HEK293 (cell line): ENCODE measurements at regions not wholly inside any gene's neighbourhood (a gene's known extent, or its start where the extent isn't known, plus 50 kb on each side); places are given as distances from the start of the nearest gene placed in this dataset.

Experiments used
- CTCF ChIA-PET: fragments of 350-600 bp; formaldehyde crosslinking; extraction: SDS; loops from one replicate; lab custom pipeline; 2021; ENCODE audit warnings: antibody characterized with exemption; lab: Yijun Ruan, JAX
- POLR2A ChIA-PET: fragments of 300-600 bp; formaldehyde crosslinking; extraction: SDS; loops from one replicate; lab custom pipeline; 2020; ENCODE audit warnings: antibody characterized with exemption, inconsistent platforms; lab: Yijun Ruan, JAX
- H3K27ac ChIP-seq: fragments of 200-500 bp; sonication (Bioruptor generic); 2 replicates; pipeline ENCODE4 v1.5.1; 2014; ENCODE audit warnings: low read depth, low read length, control low read depth, inconsistent platforms; ENCODE audit errors: extremely low read depth
- H3K36me3 ChIP-seq, 2 experiments: fragments of 200-500 bp in 1 of 2; sonication (Bioruptor generic) in 1 of 2; 1 replicate in 1 of 2; 2 replicates in 1 of 2; pipeline ENCODE4 v1.5.1; 2014 to 2017; ENCODE audit warnings: inconsistent platforms in 2 of 2, low read length in 2 of 2; ENCODE audit not compliant: control insufficient read depth in 2 of 2, insufficient read depth in 1 of 2
- H3K4me1 ChIP-seq: fragments of 200-500 bp; sonication (Bioruptor generic); 2 replicates; pipeline ENCODE4 v1.5.1; 2014; ENCODE audit warnings: mild to moderate bottlenecking, low read length, inconsistent platforms; ENCODE audit not compliant: control insufficient read depth, insufficient read depth
- H3K4me3 ChIP-seq: 2 replicates; pipeline ENCODE4 v1.5.1; 2011; ENCODE audit warnings: low read depth, mild to moderate bottlenecking, control low read depth, low read length, moderate library complexity
- H3K9me3 ChIP-seq: fragments of 200-500 bp; sonication (Bioruptor generic); 2 replicates; pipeline ENCODE4 v1.5.1; 2014; ENCODE audit warnings: low read depth, low read length, inconsistent platforms; ENCODE audit not compliant: control insufficient read depth, insufficient read depth
- FEZF1 ChIP-seq: fragments of 450-650 bp; formaldehyde crosslinking; IDR thresholded peaks from 2 replicates; pipeline ENCODE4 v1.5.1; 2016; ENCODE audit warnings: missing biosample characterization, missing genetic modification characterization
- GLIS2 ChIP-seq: fragments of 450-650 bp; formaldehyde crosslinking; IDR thresholded peaks from 2 replicates; pipeline ENCODE4 v1.5.1; 2016; ENCODE audit warnings: missing biosample characterization, missing genetic modification characterization
- MZF1 ChIP-seq: fragments of 450-650 bp; formaldehyde crosslinking; IDR thresholded peaks from 2 replicates; pipeline ENCODE4 v1.5.1; 2017; ENCODE audit warnings: missing biosample characterization, missing genetic modification characterization, borderline replicate concordance
- OSR2 ChIP-seq: fragments of 450-650 bp; formaldehyde crosslinking; IDR thresholded peaks from 2 replicates; pipeline ENCODE4 v1.5.1; 2016; ENCODE audit warnings: missing biosample characterization, missing genetic modification characterization
- PRDM6 ChIP-seq: fragments of 450-650 bp; formaldehyde crosslinking; IDR thresholded peaks from 2 replicates; pipeline ENCODE4 v1.5.1; 2017; ENCODE audit warnings: missing biosample characterization, missing genetic modification characterization
- REPIN1 ChIP-seq: fragments of 450-650 bp; formaldehyde crosslinking; IDR thresholded peaks from 2 replicates; pipeline ENCODE4 v1.5.1; 2017; ENCODE audit warnings: missing biosample characterization, missing genetic modification characterization, low read depth
- ZBTB48 ChIP-seq: fragments of 450-650 bp; formaldehyde crosslinking; IDR thresholded peaks from 2 replicates; pipeline ENCODE4 v1.5.1; 2016; ENCODE audit warnings: missing biosample characterization, missing genetic modification characterization
- ZEB2 ChIP-seq: fragments of 450-650 bp; formaldehyde crosslinking; IDR thresholded peaks from 2 replicates; pipeline ENCODE4 v1.5.1; 2016; ENCODE audit warnings: missing biosample characterization, missing genetic modification characterization
- ZNF112 ChIP-seq: fragments of 450-650 bp; formaldehyde crosslinking; IDR thresholded peaks from 2 replicates; pipeline ENCODE4 v1.5.0; 2017; ENCODE audit warnings: missing biosample characterization, missing genetic modification characterization
- ZNF16 ChIP-seq: fragments of 450-650 bp; formaldehyde crosslinking; IDR thresholded peaks from 2 replicates; pipeline ENCODE4 v1.5.1; 2016; ENCODE audit warnings: low read depth, missing biosample characterization, missing genetic modification characterization
- ZNF19 ChIP-seq: fragments of 450-650 bp; formaldehyde crosslinking; IDR thresholded peaks from 2 replicates; pipeline ENCODE4; 2016; ENCODE audit warnings: missing biosample characterization, missing genetic modification characterization, low read depth
- ZNF223 ChIP-seq: fragments of 450-650 bp; formaldehyde crosslinking; IDR thresholded peaks from 2 replicates; pipeline ENCODE4 v1.5.1; 2016; ENCODE audit warnings: missing biosample characterization, missing genetic modification characterization
- ZNF362 ChIP-seq: fragments of 450-650 bp; formaldehyde crosslinking; IDR thresholded peaks from 2 replicates; pipeline ENCODE4 v1.5.1; 2016; ENCODE audit warnings: missing biosample characterization, missing genetic modification characterization
- ZNF416 ChIP-seq: fragments of 450-650 bp; formaldehyde crosslinking; IDR thresholded peaks from 2 replicates; pipeline ENCODE4 v1.5.1; 2016; ENCODE audit warnings: missing biosample characterization, missing genetic modification characterization
- ZNF518A ChIP-seq: fragments of 450-650 bp; formaldehyde crosslinking; conservative IDR thresholded peaks from 2 replicates; pipeline ENCODE4 v1.5.1; 2016; ENCODE audit warnings: low read depth, missing biosample characterization, missing genetic modification characterization
- ZNF560 ChIP-seq: fragments of 450-650 bp; formaldehyde crosslinking; IDR thresholded peaks from 2 replicates; pipeline ENCODE4 v1.5.1; 2017; ENCODE audit warnings: missing biosample characterization, missing genetic modification characterization, borderline replicate concordance
- ZNF596 ChIP-seq: fragments of 450-650 bp; IDR thresholded peaks from 2 replicates; pipeline ENCODE4 v1.5.0; 2018; ENCODE audit warnings: missing biosample characterization, mild to moderate bottlenecking, missing genetic modification characterization, moderate library complexity
- ZNF76 ChIP-seq: fragments of 450-650 bp; formaldehyde crosslinking; IDR thresholded peaks from 2 replicates; pipeline ENCODE4; 2016; ENCODE audit warnings: low read depth, missing biosample characterization, missing genetic modification characterization, borderline replicate concordance
- ZNF792 ChIP-seq: fragments of 450-650 bp; formaldehyde crosslinking; IDR thresholded peaks from 2 replicates; pipeline ENCODE4 v1.5.1; 2016; ENCODE audit warnings: missing biosample characterization, missing genetic modification characterization
- ZSCAN30 ChIP-seq: fragments of 450-650 bp; IDR thresholded peaks from 2 replicates; pipeline ENCODE4 v1.5.1; 2018; ENCODE audit warnings: missing biosample characterization, mild to moderate bottlenecking, missing genetic modification characterization, moderate library complexity
- ZXDB ChIP-seq: fragments of 450-650 bp; formaldehyde crosslinking; IDR thresholded peaks from 2 replicates; pipeline ENCODE4 v1.5.1; 2016; ENCODE audit warnings: missing biosample characterization, missing genetic modification characterization

- H3K9me3 ChIP-seq: no peaks in the 10 kb centered on the region
- no peaks in the 10 kb centered on the region for H3K36me3 ChIP-seq
- peaks cover 17% of the 10 kb centered on the region for H3K4me1 ChIP-seq
- no peak overlapping the region for H3K27ac ChIP-seq
- CTCF ChIA-PET: interaction anchor here (0.8 kb wide), 1 partner anchor 71 kb away, joined by 3 read pairs; no protein-coding TSS in a partner anchor
- no peak for TF ChIP-seq PRDM6 (tag by site-specific recombination)
- TF ChIP-seq ZEB2 (tag by site-specific recombination): no peak
- TF ChIP-seq ZNF362 (tag by site-specific recombination): no peak
- no peak for TF ChIP-seq OSR2 (tag by site-specific recombination)
- TF ChIP-seq ZNF596 (tag by site-specific recombination): no peak
- no peak for TF ChIP-seq ZNF416 (tag by site-specific recombination)
- no peak for TF ChIP-seq ZNF560 (tag by site-specific recombination)
- TF ChIP-seq GLIS2 (tag by site-specific recombination): no peak
- TF ChIP-seq ZNF112: no peak
- TF ChIP-seq ZNF16 (tag by site-specific recombination): no peak
- no peak for TF ChIP-seq ZNF76
- no peak for TF ChIP-seq ZNF792 (tag by site-specific recombination)
- POLR2A ChIA-PET: no interaction called here
- no peak overlapping the region for H3K4me3 ChIP-seq
Observed at GRCh38 chr1:221574529-221574928, 167.4 kb downstream of the DUSP10 start.

GRCh38 chr1:221575605-221576004 is 166.3 kb downstream of the DUSP10 start:
- Histone ChIP-seq H3K27ac (no peak overlapping the region), H3K4me3 (no peak overlapping the region)
- no peak for TF ChIP-seq ZNF223
- no peak for TF ChIP-seq ZBTB48 (tag by site-specific recombination)
- no peak for TF ChIP-seq ZXDB (tag by site-specific recombination)
- TF ChIP-seq ZNF19 (tag by site-specific recombination): no peak
- no peak for TF ChIP-seq REPIN1 (tag by site-specific recombination)
- TF ChIP-seq ZNF518A: no peak
- no peak for TF ChIP-seq MZF1 (tag by site-specific recombination)
- TF ChIP-seq ZSCAN30 (tag by site-specific recombination): no peak
- TF ChIP-seq FEZF1 (tag by site-specific recombination): no peak
- TF ChIP-seq, all 188 proteins: peak for 0
- no peaks in the 10 kb centered on the region for H3K36me3 ChIP-seq
- POLR2A ChIA-PET: no interaction called here
- CTCF ChIA-PET: interaction anchor here (0.6 kb wide), 1 partner anchor 11 kb away, joined by 3 read pairs; no protein-coding TSS in a partner anchor
- no peaks in the 10 kb centered on the region for H3K9me3 ChIP-seq
- H3K4me1 ChIP-seq: peaks cover 17% of the 10 kb centered on the region
